Lung (tissue), 11 donors: ENCODE measurements at regions not wholly inside any gene's neighbourhood (a gene's known extent, or its start where the extent isn't known, plus 50 kb on each side); places are given as distances from the start of the nearest gene placed in this dataset.

ENCODE experiments used
- ATAC-seq: fragments of 200-7000 bp; cut with Tn5 transposase; one replicate; pipeline ENCODE4 v1.9.1; 2020; ENCODE audit warnings: moderate number of reproducible peaks; ENCODE audit not compliant: insufficient read depth, low FRiP score
- DNase-seq, 3 donors: peaks; one replicate each; pipeline ENCODE4 v3.0.0-alpha.2; 2013 to 2017
- H3K27ac ChIP-seq, 2 donors: one replicate each; pipeline ENCODE4 v1.5.1; 2013; ENCODE audit warnings: mild to moderate bottlenecking in 2 of 2, moderate library complexity in 2 of 2, control low read depth in 1 of 2, inconsistent platforms in 1 of 2, low read depth in 1 of 2, low read length in 1 of 2
- H3K27me3 ChIP-seq, 3 donors: one replicate each; pipeline ENCODE4 v1.5.1; 2013; ENCODE audit warnings: low read length in 2 of 3; ENCODE audit not compliant: control insufficient read depth in 3 of 3, insufficient read depth in 3 of 3
- H3K36me3 ChIP-seq, 4 donors: one replicate each; pipeline ENCODE4 v1.5.1; 2013; ENCODE audit warnings: low read length in 4 of 4, mild to moderate bottlenecking in 1 of 4, moderate library complexity in 1 of 4; ENCODE audit not compliant: control insufficient read depth in 4 of 4, insufficient read depth in 4 of 4
- H3K4me1 ChIP-seq, 5 donors: one replicate each; pipeline ENCODE4 v1.5.1; 2013; ENCODE audit warnings: low read length in 5 of 5, mild to moderate bottlenecking in 2 of 5, moderate library complexity in 1 of 5; ENCODE audit not compliant: control insufficient read depth in 5 of 5, insufficient read depth in 5 of 5
- H3K4me3 ChIP-seq: one replicate; pipeline ENCODE4 v1.5.1; 2013; ENCODE audit warnings: mild to moderate bottlenecking, control low read depth, moderate library complexity
- H3K9ac ChIP-seq, 2 donors: one replicate each; pipeline ENCODE4 v1.5.1; 2013; ENCODE audit warnings: low read length in 2 of 2, control low read depth in 1 of 2; ENCODE audit not compliant: insufficient read depth in 1 of 2
- H3K9me3 ChIP-seq, 4 donors: one replicate each; pipeline ENCODE4 v1.5.1; 2013; ENCODE audit warnings: low read length in 3 of 4, mild to moderate bottlenecking in 1 of 4, moderate library complexity in 1 of 4; ENCODE audit not compliant: control insufficient read depth in 4 of 4, insufficient read depth in 3 of 4
- WGBS, 2 donors: extraction: QIAGEN DNeasy Blood & Tissue Kit; methylation state at CpG; one replicate each; pipeline ENCODE4 v1.1.7; 2013; 5-methylcytosine and 5-hydroxymethylcytosine counted together
- TF ChIP-seq, protein P1 (sequence below): IDR thresholded peaks from 2 replicates; pipeline ENCODE4 v1.5.1; 2012; ENCODE audit warnings: mild to moderate bottlenecking; ENCODE audit errors: control extremely low read depth, extremely low read depth
- donor health status: control.
- donor health status: control.
- donor health status: Bipolar disorder and iron deficiency.
- donor health status: healthy.
- donor health status: DM: yes; HTN: yes; CAD: no.

DNA sequence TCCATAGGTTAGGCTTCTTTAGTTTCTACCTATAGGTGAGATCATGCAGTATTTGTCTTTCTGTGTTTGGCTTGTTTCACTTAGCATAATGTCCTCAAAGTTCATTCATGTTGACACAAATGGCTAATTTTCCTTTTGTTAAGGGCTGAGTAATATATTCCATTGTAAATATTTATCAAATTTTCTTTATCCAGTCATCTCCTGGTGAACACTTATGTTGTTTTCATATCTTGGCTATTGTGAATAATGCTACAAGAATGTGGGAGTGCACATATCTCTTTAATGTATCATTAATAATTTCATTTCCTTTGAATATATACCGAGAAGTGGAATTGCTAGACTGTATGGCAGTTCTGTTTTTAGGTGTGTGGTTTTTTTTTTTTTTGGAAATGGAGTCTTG is 250.9 kb upstream of the SEMA6D start:
- DNase-seq (no peak), ATAC-seq (no peak)
- peaks cover 0 to 13% (median 2%) of the 10 kb centered on the region in 5 donors for H3K4me1 ChIP-seq
- no peaks in the 10 kb centered on the region for H3K9me3 ChIP-seq
- H3K4me3 ChIP-seq, result no peak overlapping the region
- no peak overlapping the region for H3K9ac ChIP-seq
- TF ChIP-seq, protein P1, sequence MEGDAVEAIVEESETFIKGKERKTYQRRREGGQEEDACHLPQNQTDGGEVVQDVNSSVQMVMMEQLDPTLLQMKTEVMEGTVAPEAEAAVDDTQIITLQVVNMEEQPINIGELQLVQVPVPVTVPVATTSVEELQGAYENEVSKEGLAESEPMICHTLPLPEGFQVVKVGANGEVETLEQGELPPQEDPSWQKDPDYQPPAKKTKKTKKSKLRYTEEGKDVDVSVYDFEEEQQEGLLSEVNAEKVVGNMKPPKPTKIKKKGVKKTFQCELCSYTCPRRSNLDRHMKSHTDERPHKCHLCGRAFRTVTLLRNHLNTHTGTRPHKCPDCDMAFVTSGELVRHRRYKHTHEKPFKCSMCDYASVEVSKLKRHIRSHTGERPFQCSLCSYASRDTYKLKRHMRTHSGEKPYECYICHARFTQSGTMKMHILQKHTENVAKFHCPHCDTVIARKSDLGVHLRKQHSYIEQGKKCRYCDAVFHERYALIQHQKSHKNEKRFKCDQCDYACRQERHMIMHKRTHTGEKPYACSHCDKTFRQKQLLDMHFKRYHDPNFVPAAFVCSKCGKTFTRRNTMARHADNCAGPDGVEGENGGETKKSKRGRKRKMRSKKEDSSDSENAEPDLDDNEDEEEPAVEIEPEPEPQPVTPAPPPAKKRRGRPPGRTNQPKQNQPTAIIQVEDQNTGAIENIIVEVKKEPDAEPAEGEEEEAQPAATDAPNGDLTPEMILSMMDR, result no peak
- no peak overlapping the region for H3K27ac ChIP-seq
- H3K27me3 ChIP-seq, result no peaks in the 10 kb centered on the region
- no peaks in the 10 kb centered on the region for H3K36me3 ChIP-seq
- WGBS, 2 donors, result 37 to 58% methylated on average over 1 of the region's 1 CpG

DNA sequence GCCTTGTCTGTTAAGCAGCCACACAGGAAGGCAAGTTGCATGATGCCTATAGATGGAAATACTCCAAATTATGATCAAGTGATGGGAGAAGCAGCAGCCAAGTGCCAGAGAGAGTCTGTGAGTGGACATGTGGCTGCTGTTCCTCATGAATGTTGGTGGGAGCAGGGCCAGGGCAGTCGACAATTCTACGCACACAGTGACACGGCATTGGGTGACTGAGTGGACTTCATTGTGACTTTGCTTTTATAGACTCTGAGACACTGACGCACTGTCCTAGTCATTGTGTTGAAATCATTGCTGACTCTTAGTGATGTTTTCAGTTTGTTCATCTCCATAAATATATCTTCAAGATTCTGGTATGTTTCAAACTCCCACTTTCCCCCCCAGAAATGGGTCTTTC is 246.3 kb upstream of the SEMA6D start:
- no peak for ATAC-seq
- H3K27ac ChIP-seq, result no peak overlapping the region
- H3K36me3 ChIP-seq, result no peaks in the 10 kb centered on the region
- H3K27me3 ChIP-seq, result no peaks in the 10 kb centered on the region
- WGBS, 2 donors, result 76 to 83% methylated on average over 4 of the region's 4 CpGs
- peaks cover 2 to 41% (median 7%) of the 10 kb centered on the region in 5 donors for H3K4me1 ChIP-seq
- TF ChIP-seq, protein P1, result no peak
- H3K9me3 ChIP-seq, result peaks cover 0 to 3% (median 0%) of the 10 kb centered on the region in 4 donors
- peak; percentile 90 to 93 (median 91) for DNase-seq
- no peak overlapping the region for H3K9ac ChIP-seq
- no peak overlapping the region for H3K4me3 ChIP-seq

DNA sequence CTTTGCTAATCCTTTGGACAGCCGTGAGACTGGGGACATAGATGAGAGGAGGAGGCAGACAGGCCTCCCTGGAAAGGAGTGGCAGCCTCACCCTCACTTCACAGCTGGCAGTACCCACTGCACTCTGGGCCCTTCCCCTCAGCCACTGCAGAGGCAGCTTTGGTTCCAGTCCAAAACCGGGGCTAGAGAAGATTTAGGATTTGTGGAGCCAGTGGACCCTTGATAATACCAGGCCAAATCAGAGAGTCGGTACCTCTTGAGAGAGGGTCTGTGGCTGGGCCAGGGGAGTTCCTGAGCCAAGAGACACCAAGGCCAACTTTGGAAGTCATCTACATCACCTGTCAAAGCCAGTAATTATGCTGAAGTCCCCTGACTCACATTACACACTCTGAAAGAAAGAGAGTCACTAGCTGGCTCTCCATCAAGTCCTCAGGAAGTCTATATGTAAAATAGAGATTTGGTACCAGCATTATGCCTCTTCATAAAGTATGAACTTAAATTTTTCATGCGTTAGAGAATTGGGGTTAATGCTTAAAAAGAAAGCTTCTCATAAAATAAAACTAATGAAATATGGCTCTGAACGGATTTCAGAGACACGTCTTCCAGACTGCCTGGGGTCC is 244.1 kb upstream of the SEMA6D start:
- Histone ChIP-seq H3K9ac (no peak overlapping the region), H3K36me3 (no peaks in the 10 kb centered on the region), H3K27me3 (no peaks in the 10 kb centered on the region), H3K9me3 (peaks cover 0 to 3% (median 0%) of the 10 kb centered on the region in 4 donors), H3K4me3 (no peak overlapping the region), H3K4me1 (peaks cover 2 to 59% (median 7%) of the 10 kb centered on the region in 5 donors), H3K27ac (no peak overlapping the region)
- 80 to 87% methylated on average over 6 of the region's 6 CpGs for WGBS, 2 donors
- DNase-seq, result peak in 1 of 3 donors; percentile 32
- ATAC-seq, result no peak
- TF ChIP-seq, protein P1, result no peak

DNA sequence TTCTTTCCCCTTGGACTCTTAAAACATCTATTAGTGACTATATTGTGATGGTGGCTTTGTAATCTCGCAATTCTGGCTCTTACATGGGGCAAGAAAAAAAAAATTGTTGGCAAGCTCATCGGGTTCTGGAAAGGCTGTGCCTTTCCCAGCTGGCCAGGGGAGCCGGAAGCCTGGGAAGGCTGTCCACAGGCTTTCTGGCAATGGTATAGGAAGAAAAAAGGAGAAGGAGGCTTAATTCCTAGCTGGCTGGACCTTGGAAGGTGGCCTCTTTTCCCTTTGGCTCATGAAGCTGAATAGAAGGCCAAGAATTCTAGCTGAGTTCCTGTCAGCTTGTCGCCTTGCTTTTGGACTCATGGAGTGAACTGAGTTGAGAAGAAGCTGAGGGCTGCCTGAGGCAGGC is 243.5 kb upstream of the SEMA6D start:
- Histone ChIP-seq H3K27ac (no peak overlapping the region), H3K36me3 (no peaks in the 10 kb centered on the region), H3K4me3 (no peak overlapping the region), H3K4me1 (peaks cover 2 to 59% (median 7%) of the 10 kb centered on the region in 5 donors), H3K27me3 (no peaks in the 10 kb centered on the region), H3K9me3 (peaks cover 0 to 3% (median 0%) of the 10 kb centered on the region in 4 donors), H3K9ac (no peak overlapping the region)
- TF ChIP-seq, protein P1, result no peak
- WGBS, 2 donors, result 52 to 84% methylated on average over 4 of the region's 4 CpGs
- ATAC-seq, result peak; percentile 42
- peak; percentile 87 to 96 (median 96) for DNase-seq
